ENCODE measurements at regions not wholly inside any gene's neighbourhood (a gene's known extent, or its start where the extent isn't known, plus 50 kb on each side); places are given as distances from the start of the nearest gene placed in this dataset.

DNA sequence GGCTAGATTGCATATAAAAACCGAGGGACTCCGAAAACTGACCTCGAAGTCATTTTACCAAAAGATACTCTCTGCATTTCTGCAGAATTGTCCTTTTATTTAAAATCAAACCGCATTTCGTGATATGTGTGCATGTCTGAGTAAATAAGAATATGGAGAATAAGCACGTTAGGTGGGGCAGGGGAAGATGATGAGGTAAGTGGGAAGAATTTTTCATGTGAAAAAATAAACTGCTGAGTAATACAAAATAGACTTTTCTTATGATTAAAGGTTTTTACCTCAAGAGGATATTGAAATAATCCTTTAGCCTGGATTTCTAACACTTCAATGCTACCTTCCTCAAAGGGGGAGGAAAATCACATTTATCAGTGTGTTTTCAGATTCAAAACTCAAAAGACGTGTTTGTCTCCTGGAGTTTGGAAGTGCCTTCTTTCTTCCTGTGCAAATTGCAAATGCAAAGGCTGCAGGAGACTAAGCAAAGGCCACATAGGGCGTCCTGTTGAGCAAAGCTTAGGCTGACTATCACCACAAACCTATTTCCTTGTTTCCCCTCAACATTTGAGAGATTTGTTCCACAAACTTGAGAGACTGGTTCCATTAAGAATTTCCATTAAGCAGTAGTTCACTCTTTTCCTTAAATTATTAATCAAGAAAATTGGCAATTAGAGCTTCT lies 813.5 kb downstream of the MCTP2 start:
- Histone ChIP-seq H3K9me3 (no peaks in the 10 kb centered on the region), H3K27ac (no peak overlapping the region), H3K4me3 (no peak overlapping the region), H3K36me3 (no peaks in the 10 kb centered on the region), H3K27me3 (replicated peaks; ENCODE audit: insufficient read depth) (no peaks in the 10 kb centered on the region), H3K4me1 (replicated peaks) (no peaks in the 10 kb centered on the region)
- intact Hi-C loops (cut with DNase I): no loop called here
- WGBS: 67% methylated on average over 8 of the region's 8 CpGs
- TF ChIP-seq, protein P1, sequence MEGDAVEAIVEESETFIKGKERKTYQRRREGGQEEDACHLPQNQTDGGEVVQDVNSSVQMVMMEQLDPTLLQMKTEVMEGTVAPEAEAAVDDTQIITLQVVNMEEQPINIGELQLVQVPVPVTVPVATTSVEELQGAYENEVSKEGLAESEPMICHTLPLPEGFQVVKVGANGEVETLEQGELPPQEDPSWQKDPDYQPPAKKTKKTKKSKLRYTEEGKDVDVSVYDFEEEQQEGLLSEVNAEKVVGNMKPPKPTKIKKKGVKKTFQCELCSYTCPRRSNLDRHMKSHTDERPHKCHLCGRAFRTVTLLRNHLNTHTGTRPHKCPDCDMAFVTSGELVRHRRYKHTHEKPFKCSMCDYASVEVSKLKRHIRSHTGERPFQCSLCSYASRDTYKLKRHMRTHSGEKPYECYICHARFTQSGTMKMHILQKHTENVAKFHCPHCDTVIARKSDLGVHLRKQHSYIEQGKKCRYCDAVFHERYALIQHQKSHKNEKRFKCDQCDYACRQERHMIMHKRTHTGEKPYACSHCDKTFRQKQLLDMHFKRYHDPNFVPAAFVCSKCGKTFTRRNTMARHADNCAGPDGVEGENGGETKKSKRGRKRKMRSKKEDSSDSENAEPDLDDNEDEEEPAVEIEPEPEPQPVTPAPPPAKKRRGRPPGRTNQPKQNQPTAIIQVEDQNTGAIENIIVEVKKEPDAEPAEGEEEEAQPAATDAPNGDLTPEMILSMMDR (IDR thresholded peaks at IDR 0.05): no peak
- TF ChIP-seq POLR2A (IDR thresholded peaks at IDR 0.05): no peak
- TF ChIP-seq POLR2AphosphoS5 (IDR thresholded peaks at IDR 0.05): no peak
- no peak for DNase-seq (ENCODE audit: low spot score)

DNA sequence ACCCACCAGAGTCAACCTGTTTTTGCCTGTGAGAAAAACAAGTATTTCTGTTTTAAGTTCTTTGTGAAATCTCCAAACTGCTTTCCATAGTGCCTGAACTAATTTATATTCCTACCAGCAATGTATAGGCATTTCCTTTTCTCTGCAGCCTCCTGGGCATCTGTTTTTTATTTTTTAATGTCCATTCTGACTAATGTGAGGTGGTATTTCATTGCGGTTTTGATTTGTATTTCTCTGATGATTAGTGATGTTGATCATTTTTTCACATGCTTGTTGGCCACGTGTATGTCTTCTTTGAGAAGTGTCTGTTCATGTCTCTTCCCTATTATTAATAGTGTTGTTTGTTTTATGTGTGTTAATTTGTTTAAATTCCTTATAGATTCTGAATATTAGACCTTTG lies 820.5 kb downstream of the MCTP2 start:
- H3K9me3 ChIP-seq: no peaks in the 10 kb centered on the region
- H3K4me3 ChIP-seq: no peak overlapping the region
- TF ChIP-seq POLR2AphosphoS5 (IDR thresholded peaks at IDR 0.05) (no peak), POLR2A (IDR thresholded peaks at IDR 0.05) (no peak)
- TF ChIP-seq, protein P1 (IDR thresholded peaks at IDR 0.05): no peak
- H3K27ac ChIP-seq: no peak overlapping the region
- no peaks in the 10 kb centered on the region for H3K36me3 ChIP-seq
- no peaks in the 10 kb centered on the region for H3K4me1 ChIP-seq (replicated peaks)
- intact Hi-C loops (cut with DNase I): no loop called here
- no peaks in the 10 kb centered on the region for H3K27me3 ChIP-seq (replicated peaks; ENCODE audit: insufficient read depth)
- DNase-seq (ENCODE audit: low spot score): no peak
- 74% methylated on average over 2 of the region's 2 CpGs for WGBS

DNA sequence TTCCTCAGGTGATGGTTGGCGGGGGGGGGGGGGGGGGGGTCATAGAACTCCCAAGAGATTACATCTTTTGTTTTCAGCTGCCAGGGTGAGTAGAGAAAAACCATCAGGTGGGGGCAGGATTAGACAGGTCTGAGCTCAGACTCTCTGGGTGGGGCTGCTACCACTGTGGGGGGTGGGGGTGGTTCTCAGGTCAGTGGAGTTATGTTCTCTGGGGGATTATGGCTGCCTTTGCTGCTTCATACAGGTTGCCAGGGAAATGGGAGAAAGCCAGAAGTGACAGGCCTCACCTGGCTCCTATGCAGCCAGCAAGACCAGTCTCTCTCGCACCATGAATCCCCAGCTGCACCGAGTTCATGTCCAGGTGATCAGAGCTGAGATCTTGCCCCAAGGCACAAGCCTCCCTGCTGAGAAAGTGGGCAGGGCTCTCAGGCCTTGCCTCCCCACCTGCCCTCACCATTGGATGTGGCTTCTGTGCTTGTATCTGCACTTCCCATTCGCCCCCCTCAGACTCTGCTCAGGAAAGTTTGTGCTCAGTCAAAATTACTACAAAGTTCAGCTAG lies 828.1 kb downstream of the MCTP2 start:
- Histone ChIP-seq H3K4me3 (no peak overlapping the region), H3K27ac (no peak overlapping the region), H3K27me3 (replicated peaks; ENCODE audit: insufficient read depth) (no peaks in the 10 kb centered on the region), H3K4me1 (replicated peaks) (no peaks in the 10 kb centered on the region), H3K9me3 (no peaks in the 10 kb centered on the region), H3K36me3 (no peaks in the 10 kb centered on the region)
- intact Hi-C loops (cut with DNase I): no loop called here
- DNase-seq (ENCODE audit: low spot score): no peak
- TF ChIP-seq, protein P1 (IDR thresholded peaks at IDR 0.05): no peak
- TF ChIP-seq POLR2A (IDR thresholded peaks at IDR 0.05) (no peak), POLR2AphosphoS5 (IDR thresholded peaks at IDR 0.05) (no peak)
- 89% methylated on average over 4 of the region's 4 CpGs for WGBS

DNA sequence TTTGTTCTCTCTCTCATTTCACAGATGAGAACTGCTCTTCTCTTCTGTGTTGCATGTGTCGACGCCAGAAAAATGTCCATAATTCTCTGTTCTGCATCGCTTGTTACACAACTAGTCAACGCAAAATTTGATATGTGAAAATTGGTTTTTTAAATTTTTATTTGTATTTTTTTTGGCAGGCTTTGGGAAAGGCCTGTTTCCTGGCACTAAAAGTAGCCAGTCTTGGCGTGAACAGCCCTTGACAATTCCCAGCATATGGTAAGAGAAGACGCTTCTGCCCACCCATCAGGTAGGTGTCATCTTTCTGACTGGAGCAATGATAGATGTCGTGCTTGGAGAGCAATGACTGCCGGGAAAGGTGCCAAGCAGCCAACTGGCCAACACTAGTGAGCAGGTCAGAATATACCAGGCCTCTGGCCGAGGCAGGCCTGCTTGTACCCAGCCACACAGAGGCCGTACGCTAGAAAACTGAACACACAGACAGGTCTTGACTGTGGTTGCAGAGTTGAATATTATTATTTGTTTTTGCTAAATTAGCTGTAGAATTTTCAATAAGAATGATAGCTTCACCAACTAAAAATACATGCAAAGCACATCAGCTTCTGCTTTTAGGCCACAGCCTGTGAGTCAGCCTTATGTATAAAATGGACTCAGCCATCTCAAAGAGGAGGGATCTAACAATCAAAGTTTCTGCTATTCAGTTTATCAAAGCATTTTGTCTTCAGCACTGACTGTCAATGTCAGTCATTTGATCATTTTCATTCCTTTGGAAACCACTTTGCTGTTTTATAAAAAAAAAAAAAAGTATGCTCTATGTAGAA lies 837.5 kb downstream of the MCTP2 start:
- Histone ChIP-seq H3K4me3 (no peak overlapping the region), H3K9me3 (no peaks in the 10 kb centered on the region), H3K4me1 (replicated peaks) (no peaks in the 10 kb centered on the region), H3K27me3 (replicated peaks; ENCODE audit: insufficient read depth) (no peaks in the 10 kb centered on the region), H3K27ac (no peak overlapping the region), H3K36me3 (no peaks in the 10 kb centered on the region)
- intact Hi-C loops (cut with DNase I): no loop called here
- 74% methylated on average over 11 of the region's 11 CpGs for WGBS
- TF ChIP-seq POLR2A (IDR thresholded peaks at IDR 0.05): no peak
- TF ChIP-seq, protein P1 (IDR thresholded peaks at IDR 0.05): no peak
- TF ChIP-seq POLR2AphosphoS5 (IDR thresholded peaks at IDR 0.05): no peak
- DNase-seq (ENCODE audit: low spot score): no peak
